Psoas muscle (tissue), 7 donors: ENCODE measurements at regions not wholly inside any gene's neighbourhood (a gene's known extent, or its start where the extent isn't known, plus 50 kb on each side); places are given as distances from the start of the nearest gene placed in this dataset.
A peak's percentile ranks its signal among the peaks of the same experiment; 100 is the strongest.
"Not testable (repeated sequence)": the region's sequence is repeated elsewhere in the genome, so short reads cannot be mapped to it uniquely, and the experiment has no call there.

Experiments used
- ATAC-seq, 4 donors: fragments of 200-7000 bp; cut with Tn5 transposase; one replicate each; pipeline ENCODE4 v1.9.1; 2020; ENCODE audit warnings: moderate library complexity in 3 of 4, mild to moderate bottlenecking in 2 of 4
- DNase-seq, 2 donors: peaks; one replicate each; pipeline ENCODE4 v3.0.0-alpha.2; 2020
- H3K27ac ChIP-seq: fragments of 200-600 bp; one replicate; pipeline ENCODE4 v1.8.0; 2022
- H3K27me3 ChIP-seq, 3 donors: fragments of 200-600 bp in 1 of 3; one replicate each; pipeline versions ENCODE4 v1.6.1 to v1.8.0; 2013 to 2022; ENCODE audit warnings: low read length in 2 of 3, mild to moderate bottlenecking in 2 of 3, moderate library complexity in 1 of 3; ENCODE audit not compliant: insufficient read depth in 3 of 3
- H3K36me3 ChIP-seq, 2 donors: fragments of 200-600 bp in 1 of 2; one replicate each; pipeline versions ENCODE4 v1.6.1 to v1.8.0; 2013 to 2022; ENCODE audit warnings: low read depth in 1 of 2, mild to moderate bottlenecking in 1 of 2, moderate library complexity in 1 of 2; ENCODE audit not compliant: insufficient read depth in 1 of 2
- H3K4me1 ChIP-seq: fragments of 200-600 bp; one replicate; pipeline ENCODE4 v1.8.0; 2022
- H3K4me3 ChIP-seq: fragments of 200-600 bp; one replicate; pipeline ENCODE4 v1.8.0; 2022; ENCODE audit warnings: mild to moderate bottlenecking
- H3K9me3 ChIP-seq: fragments of 200-600 bp; one replicate; pipeline ENCODE4 v1.8.0; 2022
- CTCF ChIP-seq: fragments of 200-600 bp; IDR thresholded peaks from one replicate; pipeline ENCODE4 v1.8.0; 2022; ENCODE audit warnings: antibody characterized with exemption
- WGBS, 3 donors: extraction: QIAGEN DNeasy Blood & Tissue Kit; methylation state at CpG; one replicate each; pipeline versions ENCODE4 v1.1.6 to v1.1.7; 2013; 5-methylcytosine and 5-hydroxymethylcytosine counted together
- intact Hi-C, 2 donors: fragments of 100-400 bp; cut with DNase I; formaldehyde crosslinking; loops; one replicate each; pipeline versions ENCODE4 v1.11.0 to v1.14.2; 2022
- donor health status: healthy with polysubstance abuse.
- donor health status: DM: no; HTN: no; CAD: no; lungs with moderate emphysema.
- donor health status: Bipolar disorder and iron deficiency.
- donor health status: healthy.
- donor health status: DM: yes; HTN: yes; CAD: no.
- donor health status: DM: no; HTN: no; CAD: no.
- donor health status: DM: yes; HTN: yes; CAD: no.

- no peaks in the 10 kb centered on the region for H3K27me3 ChIP-seq
- no peaks in the 10 kb centered on the region for H3K4me1 ChIP-seq
- ATAC-seq: no peak
- no peak overlapping the region for H3K27ac ChIP-seq
- DNase-seq: no peak
- no peak overlapping the region for H3K4me3 ChIP-seq
- no peaks in the 10 kb centered on the region for H3K36me3 ChIP-seq
- TF ChIP-seq CTCF: peak; percentile 31
- intact Hi-C loops: no loop called here
- no peaks in the 10 kb centered on the region for H3K9me3 ChIP-seq
- WGBS, 3 donors: 50 to 67% (median 51%) methylated on average over 2 of the region's 2 CpGs
These were observed 155.3 kb downstream of the KCNRG start for GRCh38 chr13:50170447-50171037.

GRCh38 chr13:50171590-50172282 lies 156.5 kb downstream of the KCNRG start:
- DNase-seq (no peak), ATAC-seq (no peak)
- Histone ChIP-seq H3K4me3 (no peak overlapping the region), H3K9me3 (no peaks in the 10 kb centered on the region), H3K27ac (no peak overlapping the region), H3K4me1 (no peaks in the 10 kb centered on the region), H3K36me3 (no peaks in the 10 kb centered on the region), H3K27me3 (no peaks in the 10 kb centered on the region)
- TF ChIP-seq CTCF: no peak
- WGBS, 3 donors: 97 to 98% (median 98%) methylated on average over 15 of the region's 15 CpGs
- intact Hi-C loops: no loop called here

- H3K9me3 ChIP-seq, DNase-seq, H3K4me3 ChIP-seq, intact Hi-C loops, H3K4me1 ChIP-seq, H3K27ac ChIP-seq, ATAC-seq, H3K27me3 ChIP-seq, H3K36me3 ChIP-seq: not testable (repeated sequence)
- WGBS, 3 donors: 70 to 84% (median 80%) methylated on average over 2 of the region's 2 CpGs
These were observed 157.8 kb downstream of the KCNRG start for GRCh38 chr13:50173045-50173444.

GRCh38 chr13:50174630-50175029 lies 159.4 kb downstream of the KCNRG start:
- Histone ChIP-seq H3K4me1 (no peaks in the 10 kb centered on the region), H3K36me3 (no peaks in the 10 kb centered on the region), H3K9me3 (no peaks in the 10 kb centered on the region), H3K4me3 (no peak overlapping the region), H3K27me3 (no peaks in the 10 kb centered on the region), H3K27ac (no peak overlapping the region)
- TF ChIP-seq CTCF: no peak
- intact Hi-C loops: no loop called here
- ATAC-seq (no peak), DNase-seq (no peak)
- WGBS, 3 donors: 91 to 100% (median 93%) methylated on average over 1 of the region's 1 CpG

- H3K27me3 ChIP-seq: no peaks in the 10 kb centered on the region
- intact Hi-C loops: no loop called here
- no peaks in the 10 kb centered on the region for H3K36me3 ChIP-seq
- no peak for DNase-seq
- TF ChIP-seq CTCF: no peak
- H3K27ac ChIP-seq: no peak overlapping the region
- no peak overlapping the region for H3K4me3 ChIP-seq
- no peaks in the 10 kb centered on the region for H3K9me3 ChIP-seq
- ATAC-seq: no peak
- 34 to 98% (median 97%) methylated on average over 1 of the region's 1 CpG for WGBS, 3 donors
- H3K4me1 ChIP-seq: no peaks in the 10 kb centered on the region
These were observed 164.7 kb downstream of the KCNRG start for GRCh38 chr13:50179977-50180376.

- H3K36me3 ChIP-seq, H3K4me3 ChIP-seq, ATAC-seq, H3K4me1 ChIP-seq, DNase-seq, intact Hi-C loops, H3K9me3 ChIP-seq, H3K27me3 ChIP-seq, H3K27ac ChIP-seq: not testable (repeated sequence)
- 80 to 91% (median 85%) methylated on average over 13 to 31 of the region's 32 CpGs for WGBS, 3 donors
These were observed 170.8 kb downstream of the KCNRG start for GRCh38 chr13:50185769-50186763.
